Spleen (tissue), 11 donors: ENCODE measurements at regions not wholly inside any gene's neighbourhood (a gene's known extent, or its start where the extent isn't known, plus 50 kb on each side); places are given as distances from the start of the nearest gene placed in this dataset.

Experiments
- DNase-seq: peaks from one replicate; pipeline ENCODE4 v3.0.0-alpha.2; 2020
- H3K27ac ChIP-seq, 8 donors: fragments of 200-600 bp; sonication (generic) in 7 of 8; 1 replicate in 4 of 8; 2 replicates in 4 of 8; pipeline versions ENCODE4 v1.5.0 to v1.8.0; 2016 to 2021; ENCODE audit warnings: inconsistent platforms in 4 of 8, mild to moderate bottlenecking in 4 of 8, moderate library complexity in 1 of 8
- H3K27me3 ChIP-seq, 7 donors: fragments of 200-600 bp; sonication (generic) in 6 of 7; replicated peaks in 1 of 7; 1 replicate in 4 of 7; 2 replicates in 3 of 7; pipeline versions ENCODE4 v1.5.0 to v1.8.0; 2016 to 2021; ENCODE audit warnings: inconsistent platforms in 3 of 7, mild to moderate bottlenecking in 1 of 7
- H3K36me3 ChIP-seq, 6 donors: fragments of 200-600 bp; sonication (generic) in 5 of 6; 1 replicate in 4 of 6; 2 replicates in 2 of 6; pipeline versions ENCODE4 v1.5.0 to v1.8.0; 2016 to 2021; ENCODE audit warnings: inconsistent platforms in 2 of 6
- H3K4me1 ChIP-seq, 6 donors: fragments of 200-600 bp; sonication (generic) in 5 of 6; 1 replicate in 3 of 6; 2 replicates in 3 of 6; pipeline versions ENCODE4 v1.5.0 to v1.8.0; 2016 to 2021; ENCODE audit warnings: inconsistent platforms in 3 of 6
- H3K4me3 ChIP-seq, 8 donors: fragments of 200-600 bp; sonication (generic) in 7 of 8; 1 replicate in 4 of 8; 2 replicates in 4 of 8; pipeline versions ENCODE4 v1.5.0 to v1.8.0; 2016 to 2021; ENCODE audit warnings: inconsistent platforms in 4 of 8, mild to moderate bottlenecking in 4 of 8, moderate library complexity in 2 of 8
- H3K9me3 ChIP-seq, 8 donors: fragments of 200-600 bp; sonication (generic) in 7 of 8; 1 replicate in 4 of 8; 2 replicates in 4 of 8; pipeline versions ENCODE4 v1.5.0 to v1.8.0; 2016 to 2021; ENCODE audit warnings: inconsistent platforms in 4 of 8
- POLR2A ChIP-seq, 3 donors: fragments of 450-650 bp; IDR thresholded peaks; one replicate each; pipeline ENCODE4 v1.5.1; 2017; ENCODE audit warnings: antibody characterized with exemption in 3 of 3, mild to moderate bottlenecking in 1 of 3
- POLR2AphosphoS5 ChIP-seq, 3 donors: sonication (generic); formaldehyde crosslinking; IDR thresholded peaks; one replicate each; pipeline ENCODE4 v1.5.1; 2017; ENCODE audit warnings: antibody characterized with exemption in 3 of 3
- WGBS, 5 donors: extraction: QIAGEN DNeasy Blood & Tissue Kit in 3 of 5; methylation state at CpG; one replicate each; pipeline versions ENCODE4 v1.1.5 to v1.1.7; 2013 to 2018; 5-methylcytosine and 5-hydroxymethylcytosine counted together
- intact Hi-C: fragments of 100-400 bp; cut with DNase I; formaldehyde crosslinking; loops from one replicate; pipeline ENCODE4 v1.15.0; 2023; ENCODE audit warnings: low total_unique reads
- TF ChIP-seq, protein P1 (sequence below), 11 experiments: fragments of 200-600 bp in 7 of 11; fragments of 450-650 bp in 4 of 11; sonication (generic) in 4 of 11; IDR thresholded peaks in 8 of 11; conservative IDR thresholded peaks in 3 of 11; 1 replicate in 7 of 11; 2 replicates in 4 of 11; pipeline versions ENCODE4 v1.4.0 to v1.8.0; 2016 to 2021; ENCODE audit warnings: antibody characterized with exemption in 11 of 11, inconsistent platforms in 4 of 11, mild to moderate bottlenecking in 1 of 11
- donor health status: healthy with polysubstance abuse.
- donor health status: DM: no; HTN: no; CAD: no; lungs with moderate emphysema.
- donor health status: DM: no; HTN: no; CAD: no.
- donor health status: Bipolar disorder and iron deficiency.
- donor health status: healthy.
- donor health status: DM: no; HTN: no; CAD: no.
- donor health status: DM: yes; HTN: yes; CAD: no.

DNA sequence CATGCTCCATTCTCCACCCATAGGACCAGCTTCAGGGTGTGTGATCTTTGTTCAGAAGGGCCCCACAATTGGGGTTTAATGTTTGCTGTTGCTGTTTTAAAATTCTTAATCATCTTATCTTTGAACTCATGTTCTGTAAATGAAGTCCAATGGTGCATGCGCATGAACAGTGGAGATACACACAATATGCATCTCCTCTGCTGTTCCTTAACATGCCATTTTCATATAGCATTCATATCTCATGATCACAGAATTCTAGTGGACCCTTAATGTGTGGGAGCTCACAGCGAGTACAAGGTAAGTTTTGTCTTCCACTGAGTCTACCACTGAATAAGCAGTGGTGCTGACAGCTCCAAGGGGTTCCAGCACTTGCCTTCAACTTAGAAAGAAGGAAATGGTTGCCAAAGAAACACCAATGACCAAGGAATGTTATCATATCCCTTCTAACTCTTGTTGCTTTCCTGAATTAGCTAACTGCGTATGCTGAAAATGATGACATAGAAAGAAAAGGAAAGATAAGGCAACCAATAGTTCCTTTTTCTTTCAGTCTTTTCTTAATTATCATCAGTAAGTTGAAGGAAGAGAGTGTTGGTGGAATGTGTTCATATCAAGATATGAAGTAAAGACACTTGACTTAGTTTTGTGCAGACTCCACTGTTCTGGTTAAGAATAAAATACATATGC, 149.3 kb upstream of the FOXN2 start:
- TF ChIP-seq POLR2AphosphoS5 (IDR thresholded peaks at IDR 0.05) (no peak), POLR2A (IDR thresholded peaks at IDR 0.05) (no peak)
- TF ChIP-seq, protein P1, sequence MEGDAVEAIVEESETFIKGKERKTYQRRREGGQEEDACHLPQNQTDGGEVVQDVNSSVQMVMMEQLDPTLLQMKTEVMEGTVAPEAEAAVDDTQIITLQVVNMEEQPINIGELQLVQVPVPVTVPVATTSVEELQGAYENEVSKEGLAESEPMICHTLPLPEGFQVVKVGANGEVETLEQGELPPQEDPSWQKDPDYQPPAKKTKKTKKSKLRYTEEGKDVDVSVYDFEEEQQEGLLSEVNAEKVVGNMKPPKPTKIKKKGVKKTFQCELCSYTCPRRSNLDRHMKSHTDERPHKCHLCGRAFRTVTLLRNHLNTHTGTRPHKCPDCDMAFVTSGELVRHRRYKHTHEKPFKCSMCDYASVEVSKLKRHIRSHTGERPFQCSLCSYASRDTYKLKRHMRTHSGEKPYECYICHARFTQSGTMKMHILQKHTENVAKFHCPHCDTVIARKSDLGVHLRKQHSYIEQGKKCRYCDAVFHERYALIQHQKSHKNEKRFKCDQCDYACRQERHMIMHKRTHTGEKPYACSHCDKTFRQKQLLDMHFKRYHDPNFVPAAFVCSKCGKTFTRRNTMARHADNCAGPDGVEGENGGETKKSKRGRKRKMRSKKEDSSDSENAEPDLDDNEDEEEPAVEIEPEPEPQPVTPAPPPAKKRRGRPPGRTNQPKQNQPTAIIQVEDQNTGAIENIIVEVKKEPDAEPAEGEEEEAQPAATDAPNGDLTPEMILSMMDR (IDR thresholded peaks at IDR 0.05 in 8 of 11, conservative IDR thresholded peaks at IDR 0.05 in 3 of 11), result no peak
- H3K4me1 ChIP-seq, result peaks cover 0 to 37% (median 0%) of the 10 kb centered on the region in 6 donors
- no peak overlapping the region for H3K4me3 ChIP-seq
- H3K27me3 ChIP-seq, result no peaks in the 10 kb centered on the region
- WGBS, 5 donors, result 55 to 85% (median 73%) methylated on average over 3 of the region's 3 CpGs
- intact Hi-C loops, result no loop called here
- peaks cover 0 to 23% (median 11%) of the 10 kb centered on the region in 8 donors for H3K9me3 ChIP-seq
- peak overlapping the region in 4 of 8 donors; percentile 32 to 66 (median 43) for H3K27ac ChIP-seq
- no peaks in the 10 kb centered on the region for H3K36me3 ChIP-seq
- DNase-seq, result no peak

DNA sequence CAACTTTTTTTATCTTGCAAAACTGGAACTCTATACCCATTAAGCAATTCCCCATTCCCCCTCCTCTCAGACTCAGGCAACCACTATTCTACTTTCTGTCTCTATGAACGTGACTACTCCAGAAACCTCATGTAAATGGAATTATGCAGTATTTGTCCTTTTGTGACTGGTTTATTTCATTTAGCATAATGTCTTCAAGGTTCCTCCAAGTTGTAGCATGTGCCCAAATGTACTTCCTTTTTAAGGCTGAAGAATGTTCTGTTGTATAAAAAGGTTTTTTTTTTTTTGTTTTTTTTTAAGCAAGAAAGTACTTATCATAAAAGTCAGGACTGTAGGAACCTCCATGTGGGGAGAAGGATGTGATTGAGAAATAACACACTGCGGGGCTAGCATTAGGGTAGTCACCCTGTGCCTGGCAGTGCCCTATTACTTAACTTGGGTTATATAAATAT, 145.3 kb upstream of the FOXN2 start:
- Histone ChIP-seq H3K4me3 (no peak overlapping the region), H3K4me1 (peaks cover 0 to 13% (median 0%) of the 10 kb centered on the region in 6 donors), H3K9me3 (peaks cover 0 to 16% (median 10%) of the 10 kb centered on the region in 8 donors), H3K27me3 (no peaks in the 10 kb centered on the region), H3K27ac (peak overlapping the region in 6 of 8 donors; percentile 27 to 80 (median 72)), H3K36me3 (no peaks in the 10 kb centered on the region)
- TF ChIP-seq, protein P1 (IDR thresholded peaks at IDR 0.05 in 8 of 11, conservative IDR thresholded peaks at IDR 0.05 in 3 of 11), result no peak
- TF ChIP-seq POLR2AphosphoS5 (IDR thresholded peaks at IDR 0.05) (no peak), POLR2A (IDR thresholded peaks at IDR 0.05) (no peak)
- no peak for DNase-seq
- intact Hi-C loops, result no loop called here
- WGBS, 5 donors, result 38 to 68% (median 59%) methylated on average over 2 of the region's 2 CpGs

DNA sequence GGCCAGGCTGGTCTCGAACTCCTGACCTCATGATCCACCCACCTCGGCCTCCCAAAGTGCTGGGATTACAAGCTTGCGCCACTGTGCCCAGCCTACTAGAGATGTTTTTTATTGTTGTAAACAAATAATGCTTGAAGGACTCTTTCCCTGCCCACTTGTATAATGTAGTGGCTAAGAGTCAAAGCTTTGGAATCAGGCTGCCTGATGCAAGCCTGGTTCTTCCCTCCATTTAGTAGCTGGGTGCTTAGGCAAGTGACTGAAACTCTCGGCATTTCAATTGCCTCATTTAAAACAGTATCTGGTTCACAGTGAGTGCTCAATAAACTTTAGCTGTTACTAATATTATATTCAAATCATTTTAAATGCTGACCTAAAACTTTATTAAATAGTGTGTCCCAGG, 144.2 kb upstream of the FOXN2 start:
- no peak overlapping the region for H3K4me3 ChIP-seq
- H3K36me3 ChIP-seq, result no peaks in the 10 kb centered on the region
- DNase-seq, result no peak
- no peak for TF ChIP-seq POLR2AphosphoS5 (IDR thresholded peaks at IDR 0.05)
- no peak for TF ChIP-seq POLR2A (IDR thresholded peaks at IDR 0.05)
- 82 to 95% (median 88%) methylated on average over 4 of the region's 4 CpGs for WGBS, 5 donors
- peak overlapping the region in 3 of 8 donors; percentile 73 to 80 (median 77) for H3K27ac ChIP-seq
- H3K27me3 ChIP-seq, result no peaks in the 10 kb centered on the region
- H3K9me3 ChIP-seq, result peaks cover 0 to 16% (median 10%) of the 10 kb centered on the region in 8 donors
- peaks cover 0 to 23% (median 2%) of the 10 kb centered on the region in 6 donors for H3K4me1 ChIP-seq
- intact Hi-C loops, result no loop called here

DNA sequence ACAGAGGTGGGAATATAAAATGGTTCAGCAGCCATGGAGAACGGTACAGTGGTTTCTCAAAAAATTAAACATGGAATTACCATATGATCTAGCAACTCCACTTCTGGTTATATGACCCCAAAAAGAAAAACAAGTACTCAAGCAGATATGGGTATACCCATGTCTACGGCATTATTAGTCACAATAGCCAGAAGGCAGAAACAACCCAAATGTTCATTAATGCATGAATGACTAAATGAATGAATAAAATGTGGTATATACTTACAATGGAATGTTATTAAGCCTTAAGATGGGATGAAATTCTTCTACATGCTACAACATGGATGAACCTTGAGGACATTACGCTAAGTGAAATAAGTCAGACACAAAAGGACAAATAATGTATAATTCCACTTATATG, 141.3 kb upstream of the FOXN2 start:
- peaks cover 0 to 23% (median 2%) of the 10 kb centered on the region in 6 donors for H3K4me1 ChIP-seq
- H3K4me3 ChIP-seq, result no peak overlapping the region
- DNase-seq, result no peak
- H3K9me3 ChIP-seq, result no peaks in the 10 kb centered on the region
- 83 to 97% (median 95%) methylated on average over 3 of the region's 3 CpGs for WGBS, 5 donors
- intact Hi-C loops, result no loop called here
- H3K36me3 ChIP-seq, result no peaks in the 10 kb centered on the region
- H3K27ac ChIP-seq, result no peak overlapping the region
- TF ChIP-seq, protein P1 (IDR thresholded peaks at IDR 0.05 in 8 of 11, conservative IDR thresholded peaks at IDR 0.05 in 3 of 11), result no peak
- TF ChIP-seq POLR2AphosphoS5 (IDR thresholded peaks at IDR 0.05), result no peak
- no peaks in the 10 kb centered on the region for H3K27me3 ChIP-seq
